GM13977 (cell line): ENCODE measurements at regions not wholly inside any gene's neighbourhood (a gene's known extent, or its start where the extent isn't known, plus 50 kb on each side); places are given as distances from the start of the nearest gene placed in this dataset.

Source experiments
- DNase-seq: peaks from one replicate; pipeline ENCODE4 v3.0.0; 2012; ENCODE audit warnings: low spot score
- CTCF ChIP-seq: IDR thresholded peaks from 2 replicates; pipeline ENCODE4 v1.5.1; 2012; ENCODE audit warnings: mild to moderate bottlenecking, control low read depth; ENCODE audit not compliant: insufficient read depth; ENCODE audit errors: extremely low read depth, missing control alignments
- in situ Hi-C: fragments of 300-500 bp; cut with MboI; formaldehyde crosslinking; loops from one replicate; pipeline ENCODE4 v1.12.0; 2022; ENCODE audit warnings: low sequenced_read_pairs, low pct_unique_long_range_greater_than_20kb, mixed read lengths, inconsistent platforms; ENCODE audit not compliant: unreplicated experiment

- no peak for DNase-seq
- in situ Hi-C loops, result no loop called here
- no peak for TF ChIP-seq CTCF
Measured at GRCh38 chr15:53835309-53835708, 75.8 kb upstream of the WDR72 start.

GRCh38 chr15:53834214-53834613 is 74.8 kb upstream of the WDR72 start:
- DNase-seq, result no peak
- in situ Hi-C loops, result no loop called here
- no peak for TF ChIP-seq CTCF

- no peak for DNase-seq
- no peak for TF ChIP-seq CTCF
- in situ Hi-C loops, result no loop called here
Measured at GRCh38 chr15:53833134-53833624, 73.7 kb upstream of the WDR72 start.

- no peak for DNase-seq
- no peak for TF ChIP-seq CTCF
- in situ Hi-C loops, result no loop called here
Measured at GRCh38 chr15:53831907-53832770, 72.7 kb upstream of the WDR72 start.

GRCh38 chr15:53830707-53831386 is 71.4 kb upstream of the WDR72 start:
- TF ChIP-seq CTCF, result no peak
- in situ Hi-C loops, result no loop called here
- no peak for DNase-seq

- DNase-seq, result no peak
- TF ChIP-seq CTCF, result no peak
- in situ Hi-C loops, result no loop called here
Measured at GRCh38 chr15:53829923-53830459, 70.5 kb upstream of the WDR72 start.
